NB4 (cell line): ENCODE measurements at regions not wholly inside any gene's neighbourhood (a gene's known extent, or its start where the extent isn't known, plus 50 kb on each side); places are given as distances from the start of the nearest gene placed in this dataset.
"Not testable (repeated sequence)": the region's sequence is repeated elsewhere in the genome, so short reads cannot be mapped to it uniquely, and the experiment has no call there.

Source experiments
- DNase-seq: peaks from one replicate; pipeline ENCODE4 v3.0.0; 2010; ENCODE audit warnings: low read depth
- H3K4me3 ChIP-seq: one replicate; pipeline ENCODE4 v1.5.1; 2011; ENCODE audit warnings: mild to moderate bottlenecking, low read depth, low read length, moderate library complexity
- MYC ChIP-seq: IDR thresholded peaks from 2 replicates; pipeline ENCODE4 v1.6.1; 2011; ENCODE audit warnings: low read depth, low read length
- POLR2A ChIP-seq: IDR thresholded peaks from 2 replicates; pipeline ENCODE4 v1.6.1; 2011; ENCODE audit warnings: mild to moderate bottlenecking; ENCODE audit not compliant: insufficient read length; ENCODE audit errors: extremely low read depth
- TF ChIP-seq, protein P1 (sequence below): IDR thresholded peaks from 2 replicates; pipeline ENCODE4 v1.6.1; 2011; ENCODE audit warnings: low read depth, low read length
- TF ChIP-seq, protein P2 (sequence below): IDR thresholded peaks from one replicate; pipeline ENCODE4 v1.5.1; 2012; ENCODE audit warnings: low read depth, low read length

DNA sequence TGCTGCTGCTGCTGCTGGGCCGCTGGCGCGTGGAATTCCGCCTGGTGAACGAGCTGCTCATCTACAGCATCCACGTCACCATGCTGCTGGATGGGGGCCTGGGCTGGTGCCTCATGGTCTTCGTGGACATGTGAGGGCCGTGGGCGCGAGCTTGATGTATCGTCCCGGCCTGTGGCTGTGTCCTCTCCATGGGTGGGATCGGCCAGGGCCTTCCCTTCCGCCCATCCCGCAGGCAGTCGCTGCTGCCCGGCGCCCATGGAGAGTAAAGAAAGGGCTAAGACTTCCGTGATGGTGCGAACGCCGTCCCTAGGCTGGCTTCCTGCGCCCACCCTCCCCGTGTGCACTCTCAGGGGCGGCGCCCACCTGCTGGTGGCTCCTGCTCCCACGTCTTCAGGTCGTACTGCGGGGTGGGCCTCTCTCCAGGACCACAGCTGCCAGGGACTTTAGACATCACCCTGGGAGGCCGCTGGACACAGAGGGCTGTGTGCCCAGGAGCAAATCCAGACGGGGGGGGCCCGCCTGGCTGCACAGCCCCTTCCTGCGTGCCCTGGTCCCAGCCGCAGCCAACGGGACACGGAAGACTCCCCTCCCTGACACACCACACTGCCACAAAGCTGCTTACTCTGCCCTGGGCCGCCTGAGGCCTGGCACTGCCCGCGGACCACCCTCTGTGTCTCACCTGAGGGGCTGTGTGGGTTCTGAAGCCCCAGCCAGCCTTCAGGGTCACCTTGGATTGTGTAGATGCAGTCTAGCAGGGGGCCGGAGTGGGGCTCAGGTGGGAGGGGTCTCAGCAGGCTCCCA lies 167.5 kb downstream of the SEPTIN7 start:
- DNase-seq = no peak
- no peak overlapping the region for H3K4me3 ChIP-seq
- TF ChIP-seq POLR2A (no peak), MYC (no peak)
- TF ChIP-seq, protein P1, sequence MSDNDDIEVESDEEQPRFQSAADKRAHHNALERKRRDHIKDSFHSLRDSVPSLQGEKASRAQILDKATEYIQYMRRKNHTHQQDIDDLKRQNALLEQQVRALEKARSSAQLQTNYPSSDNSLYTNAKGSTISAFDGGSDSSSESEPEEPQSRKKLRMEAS = no peak
- TF ChIP-seq, protein P2, sequence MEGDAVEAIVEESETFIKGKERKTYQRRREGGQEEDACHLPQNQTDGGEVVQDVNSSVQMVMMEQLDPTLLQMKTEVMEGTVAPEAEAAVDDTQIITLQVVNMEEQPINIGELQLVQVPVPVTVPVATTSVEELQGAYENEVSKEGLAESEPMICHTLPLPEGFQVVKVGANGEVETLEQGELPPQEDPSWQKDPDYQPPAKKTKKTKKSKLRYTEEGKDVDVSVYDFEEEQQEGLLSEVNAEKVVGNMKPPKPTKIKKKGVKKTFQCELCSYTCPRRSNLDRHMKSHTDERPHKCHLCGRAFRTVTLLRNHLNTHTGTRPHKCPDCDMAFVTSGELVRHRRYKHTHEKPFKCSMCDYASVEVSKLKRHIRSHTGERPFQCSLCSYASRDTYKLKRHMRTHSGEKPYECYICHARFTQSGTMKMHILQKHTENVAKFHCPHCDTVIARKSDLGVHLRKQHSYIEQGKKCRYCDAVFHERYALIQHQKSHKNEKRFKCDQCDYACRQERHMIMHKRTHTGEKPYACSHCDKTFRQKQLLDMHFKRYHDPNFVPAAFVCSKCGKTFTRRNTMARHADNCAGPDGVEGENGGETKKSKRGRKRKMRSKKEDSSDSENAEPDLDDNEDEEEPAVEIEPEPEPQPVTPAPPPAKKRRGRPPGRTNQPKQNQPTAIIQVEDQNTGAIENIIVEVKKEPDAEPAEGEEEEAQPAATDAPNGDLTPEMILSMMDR = no peak

DNA sequence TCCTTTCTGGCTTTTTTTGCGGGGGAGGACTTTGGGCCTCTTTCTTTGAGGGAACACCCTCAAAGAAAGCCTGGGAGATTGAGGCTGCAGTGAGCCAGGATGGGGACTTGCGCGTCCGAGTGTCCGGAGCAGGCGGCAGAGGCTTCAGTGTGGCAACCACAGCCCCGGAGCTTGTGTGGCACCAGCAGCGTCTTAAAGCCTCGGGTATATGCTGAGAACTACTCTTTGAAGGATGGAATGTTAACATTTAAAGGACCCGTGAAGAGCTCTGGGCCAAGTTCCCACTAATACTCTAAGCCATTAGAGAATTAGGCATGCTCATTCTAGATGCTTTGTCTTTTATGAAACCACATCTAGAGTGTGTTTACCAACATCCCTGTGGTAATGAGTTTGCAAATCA lies 168.2 kb downstream of the SEPTIN7 start:
- H3K4me3 ChIP-seq = no peak overlapping the region
- no peak for DNase-seq
- TF ChIP-seq POLR2A (no peak), MYC (no peak)
- TF ChIP-seq, protein P2 = no peak
- TF ChIP-seq, protein P1 = no peak

DNA sequence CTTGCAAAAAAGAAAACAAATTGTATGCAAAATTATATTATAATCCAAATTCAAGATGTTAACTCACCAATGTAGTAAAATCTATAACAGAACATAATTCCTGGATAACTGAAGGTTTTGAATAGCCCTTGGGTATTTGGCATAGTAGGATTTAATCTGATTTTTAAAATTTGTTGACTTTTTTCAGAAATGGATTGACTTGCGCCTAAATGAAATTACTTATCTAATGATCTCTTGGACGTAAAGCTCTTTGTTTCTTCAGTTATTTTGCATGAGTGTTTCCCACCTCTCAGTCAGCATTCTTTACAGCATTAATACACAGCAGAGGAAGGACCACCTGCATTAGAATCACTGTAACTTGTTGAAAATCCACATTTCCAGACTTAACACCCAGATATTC lies 169.6 kb downstream of the SEPTIN7 start:
- no peak for TF ChIP-seq POLR2A
- TF ChIP-seq MYC = no peak
- TF ChIP-seq, protein P1 = no peak
- TF ChIP-seq, protein P2 = no peak
- no peak overlapping the region for H3K4me3 ChIP-seq
- no peak for DNase-seq

DNA sequence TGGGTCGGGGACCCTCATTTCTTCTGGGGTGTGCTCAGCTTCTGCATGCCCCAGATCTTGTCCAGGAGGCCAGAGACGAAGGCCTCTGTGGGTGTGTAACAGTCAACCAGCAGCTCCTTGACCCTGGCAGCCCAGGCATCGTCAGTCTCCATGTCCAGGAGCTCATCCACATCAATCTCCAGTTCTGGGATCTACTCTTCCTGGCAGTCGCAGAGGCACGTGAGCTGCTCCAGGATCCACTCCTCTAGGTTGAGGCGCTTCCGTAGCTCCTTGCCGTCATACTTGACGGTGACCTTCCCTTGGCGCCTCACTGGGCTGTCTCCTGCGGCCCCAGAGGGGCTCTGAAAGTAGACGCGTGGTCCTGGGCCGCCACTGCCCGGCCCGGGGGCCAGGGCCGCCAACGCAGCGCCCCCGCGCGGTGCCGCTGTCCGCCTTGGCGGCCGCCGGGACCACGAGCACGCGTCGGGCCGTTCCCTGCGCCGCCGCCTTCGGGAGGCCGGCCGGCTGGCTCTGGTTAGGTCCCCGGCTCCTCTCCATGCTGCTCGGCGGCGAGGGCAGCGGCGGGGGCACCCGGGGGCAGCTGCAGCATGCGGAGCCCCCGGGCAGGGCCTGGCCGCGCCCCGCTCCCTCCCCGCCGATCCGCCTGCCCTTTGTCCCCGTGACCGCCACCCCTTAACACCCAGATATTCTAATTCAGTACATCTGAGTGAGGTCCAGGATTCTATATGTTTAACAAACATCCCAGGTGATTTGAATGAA lies 170.5 kb downstream of the SEPTIN7 start:
- TF ChIP-seq, protein P2 = no peak
- TF ChIP-seq, protein P1 = no peak
- no peak for TF ChIP-seq POLR2A
- no peak for TF ChIP-seq MYC
- DNase-seq = peak; percentile 36
- no peak overlapping the region for H3K4me3 ChIP-seq

DNA sequence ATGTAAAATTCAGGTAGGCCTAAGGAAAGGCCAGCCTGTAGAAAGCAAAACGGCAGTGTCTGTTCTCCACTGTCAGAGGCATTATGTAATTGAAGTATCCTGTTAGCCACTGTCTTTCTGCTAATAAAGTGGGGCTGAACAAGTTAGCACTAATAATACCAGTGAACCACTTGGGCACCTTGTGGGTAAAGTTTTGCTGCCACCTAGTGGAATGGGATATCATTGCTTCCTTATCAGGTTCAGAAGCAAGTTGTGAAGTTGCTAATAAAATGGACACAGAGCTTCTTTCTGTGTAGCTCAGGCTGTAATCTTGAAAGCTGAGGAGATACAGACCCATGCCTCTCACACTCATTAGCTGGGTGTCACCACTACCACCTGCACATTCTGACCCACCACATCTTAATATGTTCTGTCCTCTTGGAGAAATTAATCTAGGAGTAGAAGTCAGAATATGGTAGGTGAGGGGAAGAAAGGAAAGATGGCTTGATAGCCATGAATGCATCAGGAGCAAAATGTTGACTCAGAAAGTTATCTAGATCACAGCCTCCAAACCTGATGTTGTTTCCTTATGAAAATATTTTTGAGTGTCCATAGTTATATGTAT lies 175.1 kb downstream of the SEPTIN7 start:
- peak; percentile 92 for DNase-seq
- TF ChIP-seq MYC = peak; percentile 61
- TF ChIP-seq, protein P1 = peak; percentile 32; the same call in 1 of the 2 replicates
- TF ChIP-seq, protein P2 = peak; percentile 82
- no peak for TF ChIP-seq POLR2A
- H3K4me3 ChIP-seq = no peak overlapping the region

DNA sequence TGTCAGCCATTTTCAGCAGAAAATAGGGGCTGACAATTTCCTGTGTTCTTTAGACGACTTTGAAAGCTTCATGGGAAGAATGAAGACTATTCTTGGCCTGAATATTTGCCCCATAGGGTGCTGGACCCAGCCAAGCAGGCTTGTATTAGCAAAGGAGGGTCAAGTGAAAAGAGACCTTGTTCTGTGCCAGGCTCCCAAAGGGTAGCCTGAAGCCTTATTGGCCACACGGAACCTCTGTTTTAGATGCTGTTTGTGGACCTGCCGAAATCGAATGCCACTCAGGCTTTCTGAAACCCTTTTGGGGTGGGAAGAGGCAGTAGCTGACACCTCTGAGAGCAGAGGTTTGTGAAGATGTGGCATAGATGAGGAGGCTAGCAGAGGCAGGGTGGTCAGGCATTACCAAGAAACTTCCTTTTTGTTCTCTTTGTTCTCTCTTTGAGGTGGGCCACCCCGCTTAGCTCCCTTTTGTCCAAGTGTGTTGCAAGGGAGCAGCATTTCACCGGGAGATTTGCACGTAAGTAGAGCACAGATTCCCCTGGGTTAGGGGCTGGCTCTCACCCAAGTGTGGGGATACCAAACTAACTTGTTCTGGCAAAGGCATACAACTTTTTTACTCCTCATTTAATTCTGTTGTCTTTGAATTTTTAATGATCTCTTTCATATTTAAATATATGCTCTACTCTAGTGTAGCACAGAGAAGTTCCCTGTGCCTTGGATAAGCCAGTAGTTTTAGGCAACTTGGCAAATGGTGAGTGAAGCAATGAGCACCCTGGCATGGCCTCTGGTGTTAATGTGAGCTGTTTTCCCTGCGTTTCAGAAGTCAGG lies 174.0 kb upstream of the EEPD1 start:
- H3K4me3 ChIP-seq, DNase-seq: not testable (repeated sequence)
